ENCODE measurements at regions not wholly inside any gene's neighbourhood (a gene's known extent, or its start where the extent isn't known, plus 50 kb on each side); places are given as distances from the start of the nearest gene placed in this dataset.
"Not testable (repeated sequence)": the region's sequence is repeated elsewhere in the genome, so short reads cannot be mapped to it uniquely, and the experiment has no call there.

DNA sequence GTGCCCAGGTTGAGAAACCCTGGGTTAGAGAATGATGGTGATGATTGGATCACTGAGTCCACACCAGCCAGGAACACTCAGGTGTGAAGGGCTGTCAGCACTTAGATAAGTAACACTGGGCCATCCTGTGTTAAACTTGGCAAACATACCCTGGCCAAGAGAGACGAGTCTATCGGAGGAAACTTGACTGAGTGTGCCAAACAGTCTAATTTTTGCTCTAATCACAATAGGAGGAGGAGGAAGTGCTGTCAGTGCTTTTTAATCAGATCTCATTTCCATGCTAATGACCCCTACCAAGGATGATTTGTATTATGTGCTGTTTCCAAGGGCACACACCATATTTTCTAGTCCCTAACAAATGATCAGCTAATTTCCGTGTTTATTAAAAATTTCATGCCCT lies 63.8 kb upstream of the SEC11C start:
- H3K36me3 ChIP-seq (ENCODE audit: control insufficient read depth, insufficient read depth, low read length), result no peaks in the 10 kb centered on the region
- TF ChIP-seq, protein P1, sequence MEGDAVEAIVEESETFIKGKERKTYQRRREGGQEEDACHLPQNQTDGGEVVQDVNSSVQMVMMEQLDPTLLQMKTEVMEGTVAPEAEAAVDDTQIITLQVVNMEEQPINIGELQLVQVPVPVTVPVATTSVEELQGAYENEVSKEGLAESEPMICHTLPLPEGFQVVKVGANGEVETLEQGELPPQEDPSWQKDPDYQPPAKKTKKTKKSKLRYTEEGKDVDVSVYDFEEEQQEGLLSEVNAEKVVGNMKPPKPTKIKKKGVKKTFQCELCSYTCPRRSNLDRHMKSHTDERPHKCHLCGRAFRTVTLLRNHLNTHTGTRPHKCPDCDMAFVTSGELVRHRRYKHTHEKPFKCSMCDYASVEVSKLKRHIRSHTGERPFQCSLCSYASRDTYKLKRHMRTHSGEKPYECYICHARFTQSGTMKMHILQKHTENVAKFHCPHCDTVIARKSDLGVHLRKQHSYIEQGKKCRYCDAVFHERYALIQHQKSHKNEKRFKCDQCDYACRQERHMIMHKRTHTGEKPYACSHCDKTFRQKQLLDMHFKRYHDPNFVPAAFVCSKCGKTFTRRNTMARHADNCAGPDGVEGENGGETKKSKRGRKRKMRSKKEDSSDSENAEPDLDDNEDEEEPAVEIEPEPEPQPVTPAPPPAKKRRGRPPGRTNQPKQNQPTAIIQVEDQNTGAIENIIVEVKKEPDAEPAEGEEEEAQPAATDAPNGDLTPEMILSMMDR (IDR thresholded peaks at IDR 0.05; ENCODE audit: insufficient read depth, low read length, poor library complexity, severe bottlenecking), result no peak
- H3K4me3 ChIP-seq (replicated peaks; ENCODE audit: low read depth, low read length), result no peak overlapping the region
- H3K27me3 ChIP-seq (replicated peaks; ENCODE audit: control insufficient read depth, insufficient read depth, low read length), result no peaks in the 10 kb centered on the region; the same call in none of the 2 replicates
- DNase-seq (ENCODE audit: extremely low read depth, insufficient read length), result no peak

DNA sequence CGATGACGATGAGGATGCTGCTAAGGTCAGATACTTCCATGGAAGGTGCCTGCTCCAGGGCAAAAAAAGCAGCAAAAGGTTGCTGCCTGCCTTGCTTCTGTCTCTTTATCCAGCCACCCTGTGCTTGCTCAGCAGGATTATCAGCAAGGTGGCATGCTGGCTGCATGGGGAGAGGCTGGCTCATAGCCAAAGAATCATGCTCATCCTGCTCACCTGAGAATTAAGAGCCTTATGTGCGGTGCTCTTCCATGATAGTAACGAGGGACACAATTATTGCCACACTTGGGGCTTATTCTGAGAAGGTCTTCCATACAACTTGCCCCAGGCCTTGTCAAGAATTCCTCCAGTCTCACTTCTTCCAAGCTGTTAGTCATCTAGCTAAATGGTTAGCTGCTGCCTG lies 60.4 kb upstream of the SEC11C start:
- Histone ChIP-seq H3K36me3 (ENCODE audit: control insufficient read depth, insufficient read depth, low read length) (no peaks in the 10 kb centered on the region), H3K27me3 (replicated peaks; ENCODE audit: control insufficient read depth, insufficient read depth, low read length) (no peaks in the 10 kb centered on the region; the same call in none of the 2 replicates), H3K4me3 (replicated peaks; ENCODE audit: low read depth, low read length) (no peak overlapping the region)
- DNase-seq (ENCODE audit: extremely low read depth, insufficient read length), result no peak
- TF ChIP-seq, protein P1 (IDR thresholded peaks at IDR 0.05; ENCODE audit: insufficient read depth, low read length, poor library complexity, severe bottlenecking), result no peak

DNA sequence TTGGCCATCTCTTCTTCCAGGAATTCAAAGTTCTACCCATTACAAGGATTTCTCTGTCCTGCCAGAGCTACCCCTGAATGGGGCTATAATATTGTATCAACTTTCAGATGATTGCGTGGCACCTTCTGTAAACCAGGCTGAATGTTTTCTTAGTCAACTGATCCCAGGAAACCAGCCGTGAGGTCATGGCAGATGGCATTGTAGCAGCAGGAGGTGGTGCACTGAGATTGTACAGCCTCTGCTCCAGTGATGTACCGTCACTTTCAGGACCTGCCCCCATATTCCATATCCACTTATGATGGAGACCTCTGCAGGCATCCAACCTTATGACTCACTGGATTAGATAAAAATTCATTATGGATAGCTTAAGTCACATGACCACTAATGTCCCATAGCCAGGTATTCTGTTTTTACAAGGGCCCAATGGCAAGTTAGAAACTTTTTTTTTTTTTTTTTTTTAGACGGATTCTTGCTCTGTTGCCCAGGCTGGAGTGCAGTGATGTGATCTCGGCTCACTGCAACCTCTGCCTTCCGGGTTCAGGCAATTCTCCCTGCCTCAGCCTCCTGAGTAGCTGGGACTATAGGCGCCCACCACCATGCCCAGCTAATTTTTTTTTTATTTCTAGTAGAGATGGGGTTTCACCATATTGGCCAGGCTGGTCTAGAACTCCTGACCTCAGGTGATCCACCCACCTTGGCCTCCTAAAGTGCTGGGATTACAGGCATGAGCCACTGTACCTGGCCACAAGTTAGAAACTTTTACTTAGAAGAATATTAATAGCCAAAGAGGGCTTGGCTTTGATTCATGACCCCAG lies 59.8 kb upstream of the SEC11C start:
- DNase-seq (ENCODE audit: extremely low read depth, insufficient read length); H3K36me3 ChIP-seq (ENCODE audit: control insufficient read depth, insufficient read depth, low read length); H3K4me3 ChIP-seq (replicated peaks; ENCODE audit: low read depth, low read length); H3K27me3 ChIP-seq (replicated peaks; ENCODE audit: control insufficient read depth, insufficient read depth, low read length): not testable (repeated sequence)

DNA sequence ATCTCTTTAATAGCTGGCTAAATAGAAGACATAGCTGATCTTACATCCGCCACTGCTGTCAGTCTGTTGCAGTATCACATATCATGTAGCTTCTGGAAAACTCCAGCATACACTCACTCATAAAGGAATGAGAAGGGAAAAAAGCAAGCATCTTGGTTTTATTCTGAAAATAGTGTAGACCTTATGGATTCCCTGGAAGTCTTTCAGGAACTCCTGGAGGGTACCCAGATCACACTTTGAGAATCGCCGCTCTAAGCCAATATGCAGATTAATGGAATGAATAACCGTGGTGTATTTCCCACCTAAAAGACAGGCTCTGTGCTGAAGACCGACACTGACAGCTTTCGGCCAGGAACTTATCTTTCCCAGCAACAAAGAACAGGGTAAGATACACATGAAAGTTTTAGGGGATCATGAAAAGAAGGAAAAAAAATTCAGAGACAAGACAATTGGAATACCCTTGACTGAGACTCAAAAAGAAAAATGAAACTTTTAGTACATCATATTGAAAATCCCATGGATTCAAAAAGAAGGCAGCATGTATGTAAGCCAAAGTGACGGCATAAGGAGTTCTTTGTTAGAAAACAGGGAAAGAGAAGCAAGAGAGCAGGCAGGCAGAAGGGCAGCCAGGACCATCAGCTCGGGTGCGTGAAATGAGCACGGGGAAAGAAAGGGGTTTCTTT lies 56.4 kb upstream of the SEC11C start:
- no peaks in the 10 kb centered on the region; the same call in 1 of the 2 replicates for H3K27me3 ChIP-seq (replicated peaks; ENCODE audit: control insufficient read depth, insufficient read depth, low read length)
- no peak for DNase-seq (ENCODE audit: extremely low read depth, insufficient read length)
- TF ChIP-seq, protein P1 (IDR thresholded peaks at IDR 0.05; ENCODE audit: insufficient read depth, low read length, poor library complexity, severe bottlenecking), result no peak
- no peak overlapping the region for H3K4me3 ChIP-seq (replicated peaks; ENCODE audit: low read depth, low read length)
- H3K36me3 ChIP-seq (ENCODE audit: control insufficient read depth, insufficient read depth, low read length), result no peaks in the 10 kb centered on the region

DNA sequence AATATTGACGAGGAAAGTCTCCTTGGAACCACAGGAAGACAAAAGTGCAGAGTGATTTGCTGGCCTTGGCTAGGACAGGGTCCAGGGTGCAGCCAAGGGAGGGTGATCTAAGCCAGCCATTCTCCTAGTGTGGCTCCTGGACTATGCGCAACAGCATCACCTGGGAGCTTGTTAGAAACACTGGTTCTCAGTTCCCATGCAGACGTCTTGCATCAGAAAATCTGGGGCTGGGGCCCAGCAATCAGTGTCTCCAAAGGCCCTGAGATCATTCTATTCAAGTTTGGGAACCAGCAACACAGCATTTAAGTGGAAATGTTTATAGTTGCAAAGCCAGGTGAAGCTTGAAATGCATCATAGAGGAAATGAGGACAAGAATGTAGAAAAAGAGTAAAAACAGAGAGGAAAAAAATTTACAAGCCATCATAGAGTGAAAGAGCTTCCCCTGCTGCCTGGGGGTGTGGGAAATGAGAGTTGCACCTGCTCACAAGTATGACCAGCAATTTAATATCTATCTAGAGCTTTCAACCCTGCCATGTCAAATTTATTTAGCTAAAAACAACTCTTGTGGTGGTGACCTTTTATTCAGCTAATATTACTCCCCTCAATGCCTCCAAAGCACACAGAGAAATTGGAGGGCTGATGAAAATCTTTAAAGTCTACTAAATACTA lies 54.4 kb upstream of the SEC11C start:
- Histone ChIP-seq H3K27me3 (replicated peaks; ENCODE audit: control insufficient read depth, insufficient read depth, low read length) (no peaks in the 10 kb centered on the region; the same call in 1 of the 2 replicates), H3K4me3 (replicated peaks; ENCODE audit: low read depth, low read length) (no peak overlapping the region), H3K36me3 (ENCODE audit: control insufficient read depth, insufficient read depth, low read length) (no peaks in the 10 kb centered on the region)
- TF ChIP-seq, protein P1 (IDR thresholded peaks at IDR 0.05; ENCODE audit: insufficient read depth, low read length, poor library complexity, severe bottlenecking), result no peak
- DNase-seq (ENCODE audit: extremely low read depth, insufficient read length), result no peak

DNA sequence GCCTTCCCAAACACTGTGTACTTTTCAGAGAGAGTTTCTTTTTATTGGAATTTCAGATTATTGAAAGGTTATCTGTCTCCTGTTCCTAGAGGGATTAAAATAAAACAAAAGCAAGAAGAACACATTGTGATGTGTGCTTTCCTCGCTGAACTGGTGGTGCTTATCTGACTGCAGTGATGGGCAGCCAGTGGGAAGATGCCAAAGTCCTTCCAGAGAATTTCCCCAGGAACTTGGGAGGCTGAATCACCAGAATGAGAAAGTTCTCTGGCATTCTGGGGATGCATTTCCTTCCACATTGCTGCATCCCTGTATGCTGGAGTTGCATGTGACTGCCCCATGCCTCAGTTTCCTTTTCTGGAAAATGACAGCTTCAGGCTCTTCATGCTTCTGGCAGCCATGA lies 53.9 kb upstream of the SEC11C start:
- Histone ChIP-seq H3K36me3 (ENCODE audit: control insufficient read depth, insufficient read depth, low read length) (no peaks in the 10 kb centered on the region), H3K4me3 (replicated peaks; ENCODE audit: low read depth, low read length) (no peak overlapping the region), H3K27me3 (replicated peaks; ENCODE audit: control insufficient read depth, insufficient read depth, low read length) (no peaks in the 10 kb centered on the region; the same call in 1 of the 2 replicates)
- no peak for DNase-seq (ENCODE audit: extremely low read depth, insufficient read length)
- TF ChIP-seq, protein P1 (IDR thresholded peaks at IDR 0.05; ENCODE audit: insufficient read depth, low read length, poor library complexity, severe bottlenecking), result no peak

Data from GM06990 (cell line).